Activated naive CD4-positive, alpha-beta T cell treated with anti-CD3 and anti-CD28 coated beads for 36 hours (primary cell): ENCODE measurements at regions not wholly inside any gene's neighbourhood (a gene's known extent, or its start where the extent isn't known, plus 50 kb on each side); places are given as distances from the start of the nearest gene placed in this dataset.

ENCODE experiments used
- CTCF ChIA-PET: fragments of 350-600 bp; sonication (Branson Sonifier 250); formaldehyde crosslinking; loops from one replicate; lab custom pipeline; 2021; ENCODE audit warnings: antibody characterized with exemption; lab: Charles Lee
- DNase-seq: peaks from one replicate; pipeline ENCODE4 v3.0.0-alpha.2; 2020
- H3K27ac Mint-ChIP-seq: one replicate; pipeline ENCODE4 v1.8.0; 2021; ENCODE audit warnings: mild to moderate bottlenecking, mixed read lengths
- H3K27me3 Mint-ChIP-seq: one replicate; pipeline ENCODE4 v1.8.0; 2021; ENCODE audit warnings: low read depth, mixed read lengths
- H3K36me3 Mint-ChIP-seq: one replicate; pipeline ENCODE4 v1.8.0; 2021; ENCODE audit warnings: low read depth, mixed read lengths
- H3K4me1 Mint-ChIP-seq: one replicate; pipeline ENCODE4 v1.8.0; 2021; ENCODE audit warnings: low read depth, mixed read lengths
- H3K4me3 Mint-ChIP-seq: one replicate; pipeline ENCODE4 v1.8.0; 2021; ENCODE audit warnings: mild to moderate bottlenecking, moderate library complexity, mixed read lengths
- H3K9me3 Mint-ChIP-seq: one replicate; pipeline ENCODE4 v1.8.0; 2021; ENCODE audit warnings: mixed read lengths
- intact Hi-C: fragments of 100-400 bp; cut with micrococcal nuclease; formaldehyde crosslinking; loops from one replicate; pipeline ENCODE4 v1.15.1; 2023

- DNase-seq: peak; percentile 65
- intact Hi-C loops: loop anchor here (1.0 to 5.0 kb wide), 9 partner anchors 30 to 557 kb away; no protein-coding TSS in a partner anchor
- CTCF ChIA-PET: interaction anchor here (0.5 to 13.4 kb wide), 45 partner anchors 8 to 1199 kb away, joined by 3 to 129 read pairs (median 4); no protein-coding TSS in a partner anchor
- Mint-ChIP-seq H3K36me3 (no peaks in the 10 kb centered on the region), H3K4me1 (peaks cover 5% of the 10 kb centered on the region), H3K27me3 (peaks cover 5% of the 10 kb centered on the region), H3K9me3 (no peaks in the 10 kb centered on the region), H3K4me3 (no peak overlapping the region), H3K27ac (no peak overlapping the region)
Observed at GRCh38 chr15:98518823-98519561, 129.3 kb upstream of the IGF1R start.

- Mint-ChIP-seq H3K4me3 (no peak overlapping the region), H3K36me3 (no peaks in the 10 kb centered on the region), H3K27me3 (peaks cover 5% of the 10 kb centered on the region), H3K27ac (no peak overlapping the region), H3K9me3 (no peaks in the 10 kb centered on the region), H3K4me1 (peaks cover 5% of the 10 kb centered on the region)
- intact Hi-C loops: loop anchor here (1.0 to 5.0 kb wide), 9 partner anchors 29 to 556 kb away; no protein-coding TSS in a partner anchor
- CTCF ChIA-PET: interaction anchor here (0.5 to 13.4 kb wide), 39 partner anchors 9 to 1198 kb away, joined by 3 to 129 read pairs (median 4); no protein-coding TSS in a partner anchor
- DNase-seq: no peak
Observed at GRCh38 chr15:98519767-98520550, 128.4 kb upstream of the IGF1R start.

- H3K27me3 Mint-ChIP-seq: peaks cover 6% of the 10 kb centered on the region
- CTCF ChIA-PET: interaction anchor here (0.6 to 13.4 kb wide), 7 partner anchors 8 to 359 kb away, joined by 3 to 129 read pairs (median 3); no protein-coding TSS in a partner anchor
- no peaks in the 10 kb centered on the region for H3K9me3 Mint-ChIP-seq
- H3K36me3 Mint-ChIP-seq: no peaks in the 10 kb centered on the region
- DNase-seq: no peak
- H3K4me1 Mint-ChIP-seq: peaks cover 5% of the 10 kb centered on the region
- H3K4me3 Mint-ChIP-seq: no peak overlapping the region
- H3K27ac Mint-ChIP-seq: no peak overlapping the region
- intact Hi-C loops: no loop called here
Observed at GRCh38 chr15:98522127-98522526, 126.2 kb upstream of the IGF1R start.

- Mint-ChIP-seq H3K4me3 (no peak overlapping the region), H3K27me3 (peaks cover 4% of the 10 kb centered on the region), H3K27ac (no peak overlapping the region), H3K36me3 (no peaks in the 10 kb centered on the region), H3K9me3 (no peaks in the 10 kb centered on the region), H3K4me1 (peaks cover 2% of the 10 kb centered on the region)
- no peak for DNase-seq
- CTCF ChIA-PET: interaction anchor here (0.6 to 13.4 kb wide), 7 partner anchors 24 to 350 kb away, joined by 3 to 129 read pairs (median 4); no protein-coding TSS in a partner anchor
- intact Hi-C loops: no loop called here
Observed at GRCh38 chr15:98523912-98524662, 124.3 kb upstream of the IGF1R start.

GRCh38 chr15:98524838-98525660 lies 123.3 kb upstream of the IGF1R start:
- Mint-ChIP-seq H3K36me3 (no peaks in the 10 kb centered on the region), H3K27ac (no peak overlapping the region), H3K27me3 (peaks cover 11% of the 10 kb centered on the region), H3K9me3 (no peaks in the 10 kb centered on the region), H3K4me3 (no peak overlapping the region), H3K4me1 (no peaks in the 10 kb centered on the region)
- no peak for DNase-seq
- intact Hi-C loops: no loop called here
- CTCF ChIA-PET: interaction anchor here (13.4 kb wide), 1 partner anchor 133 kb away, joined by 129 read pairs; no protein-coding TSS in a partner anchor

- CTCF ChIA-PET: interaction anchor here (0.6 to 13.4 kb wide), 2 partner anchors 122 to 133 kb away, joined by 3 to 129 read pairs; no protein-coding TSS in a partner anchor
- no peak overlapping the region for H3K4me3 Mint-ChIP-seq
- H3K4me1 Mint-ChIP-seq: no peaks in the 10 kb centered on the region
- peaks cover 11% of the 10 kb centered on the region for H3K27me3 Mint-ChIP-seq
- H3K27ac Mint-ChIP-seq: no peak overlapping the region
- H3K9me3 Mint-ChIP-seq: no peaks in the 10 kb centered on the region
- intact Hi-C loops: no loop called here
- no peaks in the 10 kb centered on the region for H3K36me3 Mint-ChIP-seq
- no peak for DNase-seq
Observed at GRCh38 chr15:98525661-98526001, 122.7 kb upstream of the IGF1R start.

- no peak for DNase-seq
- H3K4me1 Mint-ChIP-seq: no peaks in the 10 kb centered on the region
- no peaks in the 10 kb centered on the region for H3K9me3 Mint-ChIP-seq
- H3K27ac Mint-ChIP-seq: no peak overlapping the region
- H3K36me3 Mint-ChIP-seq: no peaks in the 10 kb centered on the region
- intact Hi-C loops: no loop called here
- no peak overlapping the region for H3K4me3 Mint-ChIP-seq
- peaks cover 14% of the 10 kb centered on the region for H3K27me3 Mint-ChIP-seq
- CTCF ChIA-PET: interaction anchor here (0.6 to 13.4 kb wide), 2 partner anchors 122 to 132 kb away, joined by 3 to 129 read pairs; no protein-coding TSS in a partner anchor
Observed at GRCh38 chr15:98526094-98526493, 122.2 kb upstream of the IGF1R start.

- Mint-ChIP-seq H3K9me3 (no peaks in the 10 kb centered on the region), H3K27ac (no peak overlapping the region), H3K4me3 (no peak overlapping the region), H3K4me1 (no peaks in the 10 kb centered on the region), H3K27me3 (peaks cover 18% of the 10 kb centered on the region), H3K36me3 (no peaks in the 10 kb centered on the region)
- intact Hi-C loops: no loop called here
- CTCF ChIA-PET: interaction anchor here (0.7 to 1.4 kb wide), 3 partner anchors 9 to 530 kb away, joined by 4 to 8 read pairs (median 4); no protein-coding TSS in a partner anchor
- no peak for DNase-seq
Observed at GRCh38 chr15:98528046-98528725, 120.2 kb upstream of the IGF1R start.

GRCh38 chr15:98529205-98530145 lies 118.9 kb upstream of the IGF1R start:
- H3K4me3 Mint-ChIP-seq: no peak overlapping the region
- intact Hi-C loops: no loop called here
- H3K27ac Mint-ChIP-seq: no peak overlapping the region
- no peaks in the 10 kb centered on the region for H3K4me1 Mint-ChIP-seq
- H3K36me3 Mint-ChIP-seq: no peaks in the 10 kb centered on the region
- CTCF ChIA-PET: interaction anchor here (1.4 kb wide), 1 partner anchor 11 kb away, joined by 8 read pairs; no protein-coding TSS in a partner anchor
- H3K9me3 Mint-ChIP-seq: no peaks in the 10 kb centered on the region
- no peak for DNase-seq
- H3K27me3 Mint-ChIP-seq: peaks cover 18% of the 10 kb centered on the region

GRCh38 chr15:98530570-98530969 lies 117.8 kb upstream of the IGF1R start:
- no peaks in the 10 kb centered on the region for H3K9me3 Mint-ChIP-seq
- no peak overlapping the region for H3K4me3 Mint-ChIP-seq
- DNase-seq: peak; percentile 19
- no peaks in the 10 kb centered on the region for H3K4me1 Mint-ChIP-seq
- intact Hi-C loops: no loop called here
- no peak overlapping the region for H3K27ac Mint-ChIP-seq
- peaks cover 18% of the 10 kb centered on the region for H3K27me3 Mint-ChIP-seq
- H3K36me3 Mint-ChIP-seq: no peaks in the 10 kb centered on the region
- CTCF ChIA-PET: interaction anchor here (0.7 to 3.3 kb wide), 3 partner anchors 11 to 16 kb away, joined by 3 to 10 read pairs (median 3); no protein-coding TSS in a partner anchor
